C1 segment of cervical spinal cord (tissue), 14 donors: ENCODE measurements at regions not wholly inside any gene's neighbourhood (a gene's known extent, or its start where the extent isn't known, plus 50 kb on each side); places are given as distances from the start of the nearest gene placed in this dataset.
A peak's percentile ranks its signal among the peaks of the same experiment; 100 is the strongest.

Experiments used
- DNase-seq, 14 donors: peaks; one replicate each; lab custom pipeline; 2025; lab: John Stamatoyannopoulos, UW

GRCh38 chr5:174234388-174234787, 188.9 kb downstream of the NSG2 start:
- DNase-seq: no peak

- DNase-seq: no peak
These were observed 189.9 kb downstream of the NSG2 start for GRCh38 chr5:174235221-174236011.

GRCh38 chr5:174236070-174236469, 190.6 kb downstream of the NSG2 start:
- no peak for DNase-seq

GRCh38 chr5:174239718-174240117, 194.2 kb downstream of the NSG2 start:
- DNase-seq: no peak

GRCh38 chr5:174242573-174242972, 197.1 kb downstream of the NSG2 start:
- no peak for DNase-seq

GRCh38 chr5:174243904-174244303, 198.4 kb downstream of the NSG2 start:
- DNase-seq: no peak

GRCh38 chr5:174245516-174246075, 200.1 kb downstream of the NSG2 start:
- DNase-seq: no peak

GRCh38 chr5:174246743-174247142, 201.2 kb downstream of the NSG2 start:
- DNase-seq: no peak

GRCh38 chr5:174247301-174247700, 201.8 kb downstream of the NSG2 start:
- no peak for DNase-seq

GRCh38 chr5:174251305-174252000, 205.9 kb downstream of the NSG2 start:
- DNase-seq: no peak

- DNase-seq: no peak
These were observed 206.6 kb downstream of the NSG2 start for GRCh38 chr5:174252121-174252520.

GRCh38 chr5:174259696-174260420, 214.4 kb downstream of the NSG2 start:
- no peak for DNase-seq

- no peak for DNase-seq
These were observed 225.8 kb downstream of the NSG2 start for GRCh38 chr5:174271316-174271715.

GRCh38 chr5:174272671-174273070, 227.2 kb downstream of the NSG2 start:
- DNase-seq: no peak

GRCh38 chr5:174273325-174273724, 227.8 kb downstream of the NSG2 start:
- DNase-seq: no peak

- no peak for DNase-seq
These were observed 230.5 kb downstream of the NSG2 start for GRCh38 chr5:174275959-174276358.

- DNase-seq: no peak
These were observed 235.7 kb downstream of the NSG2 start for GRCh38 chr5:174281089-174281760.

- no peak for DNase-seq
These were observed 236.3 kb downstream of the NSG2 start for GRCh38 chr5:174281855-174282254.

GRCh38 chr5:174282391-174282790, 236.9 kb downstream of the NSG2 start:
- DNase-seq: no peak

GRCh38 chr5:174283211-174284005, 237.9 kb downstream of the NSG2 start:
- DNase-seq: peak in 1 of 14 donors; percentile 16

GRCh38 chr5:174284873-174285272, 239.4 kb downstream of the NSG2 start:
- DNase-seq: no peak
